ENCODE measurements at regions not wholly inside any gene's neighbourhood (a gene's known extent, or its start where the extent isn't known, plus 50 kb on each side); places are given as distances from the start of the nearest gene placed in this dataset.

DNA sequence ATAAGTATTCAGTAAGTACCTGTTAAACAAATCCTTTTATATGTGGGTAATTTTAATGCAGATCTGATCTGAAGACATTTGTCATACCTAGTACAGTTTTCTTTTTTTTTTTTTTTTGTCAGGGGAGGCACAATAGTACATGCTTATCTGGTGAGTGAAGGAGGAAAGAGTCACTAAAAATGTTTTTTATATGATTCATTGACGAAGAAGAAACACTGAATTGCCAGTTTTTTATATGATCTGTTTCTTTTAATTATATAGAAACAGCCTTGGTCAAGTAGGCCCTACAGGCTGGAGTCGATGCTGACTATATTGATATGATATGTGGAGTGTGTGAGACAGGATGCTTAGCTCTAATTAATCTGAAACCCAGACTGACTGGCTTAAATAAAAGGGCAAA, 315.2 kb downstream of the PSAT1 start:
- TF ChIP-seq CTCF (conservative IDR thresholded peaks at IDR 0.05; ENCODE audit: low read depth, low read length): no peak
- TF ChIP-seq EZH2 (IDR thresholded peaks at IDR 0.05; ENCODE audit: borderline replicate concordance, low read depth, low read length, poor library complexity, severe bottlenecking): no peak

Data from A673 (cell line).